AG04449 (cell line): ENCODE measurements at regions not wholly inside any gene's neighbourhood (a gene's known extent, or its start where the extent isn't known, plus 50 kb on each side); places are given as distances from the start of the nearest gene placed in this dataset.

Experiments used
- CTCF ChIA-PET: fragments of 350-600 bp; formaldehyde crosslinking; extraction: SDS; loops from one replicate; lab custom pipeline; 2021; ENCODE audit warnings: antibody characterized with exemption; lab: Yijun Ruan, JAX
- POLR2A ChIA-PET: fragments of 400-600, 350-600 bp; formaldehyde crosslinking; extraction: SDS; loops from one replicate; lab custom pipeline; 2020; ENCODE audit warnings: antibody characterized with exemption, inconsistent platforms; lab: Yijun Ruan, JAX
- DNase-seq: peaks from one replicate; pipeline ENCODE4 v3.0.0-alpha.2; 2010; ENCODE audit warnings: low read depth, low spot score
- H3K4me3 ChIP-seq: 2 replicates; pipeline ENCODE4 v1.5.1; 2011; ENCODE audit warnings: low read depth, mild to moderate bottlenecking, control low read depth, low read length
- CTCF ChIP-seq: IDR thresholded peaks from one replicate; pipeline ENCODE4 v1.5.1; 2011; ENCODE audit warnings: mild to moderate bottlenecking, moderate library complexity, low read length, control low read depth, inconsistent platforms; ENCODE audit not compliant: insufficient read depth; ENCODE audit errors: missing control alignments

GRCh38 chr9:30482499-30482898 is 1901.9 kb upstream of the ACO1 start:
- no peak for TF ChIP-seq CTCF
- POLR2A ChIA-PET = no interaction called here
- H3K4me3 ChIP-seq = no peak overlapping the region

GRCh38 chr9:30484690-30485089 is 1899.8 kb upstream of the ACO1 start:
- H3K4me3 ChIP-seq = no peak overlapping the region
- CTCF ChIA-PET = no interaction called here
- no peak for TF ChIP-seq CTCF
- no peak for DNase-seq
- POLR2A ChIA-PET = no interaction called here

More at GRCh38 chr9:30482499-30482898, 1901.9 kb upstream of the ACO1 start:
- CTCF ChIA-PET = no interaction called here
- DNase-seq = no peak

- ChIA-PET POLR2A (no interaction called here), CTCF (no interaction called here)
- no peak overlapping the region for H3K4me3 ChIP-seq
- no peak for TF ChIP-seq CTCF
- DNase-seq = no peak
These were observed 1879.9 kb upstream of the ACO1 start for GRCh38 chr9:30504502-30504905.

GRCh38 chr9:30505311-30505710 is 1879.1 kb upstream of the ACO1 start:
- POLR2A ChIA-PET = no interaction called here
- TF ChIP-seq CTCF = no peak
- no peak for DNase-seq
- H3K4me3 ChIP-seq = no peak overlapping the region
- CTCF ChIA-PET = no interaction called here

GRCh38 chr9:30506749-30507148 is 1877.7 kb upstream of the ACO1 start:
- DNase-seq = no peak
- POLR2A ChIA-PET = no interaction called here
- TF ChIP-seq CTCF = no peak
- CTCF ChIA-PET = no interaction called here
- H3K4me3 ChIP-seq = no peak overlapping the region

- TF ChIP-seq CTCF = no peak
- H3K4me3 ChIP-seq = no peak overlapping the region
- ChIA-PET POLR2A (no interaction called here), CTCF (no interaction called here)
- DNase-seq = no peak
These were observed 1877.3 kb upstream of the ACO1 start for GRCh38 chr9:30507166-30507565.
